H9 (cell line): ENCODE measurements at regions not wholly inside any gene's neighbourhood (a gene's known extent, or its start where the extent isn't known, plus 50 kb on each side); places are given as distances from the start of the nearest gene placed in this dataset.

Experiments
- DNase-seq: peaks from one replicate; pipeline ENCODE4 v3.0.0-alpha.2; 2017
- H2AFZ ChIP-seq: one replicate; pipeline ENCODE4 v1.6.1; 2013; ENCODE audit warnings: mild to moderate bottlenecking, low read length, control low read depth, moderate library complexity
- H2AK5ac ChIP-seq: 2 replicates; pipeline ENCODE4 v1.6.1; 2013; ENCODE audit warnings: low read length, control low read depth, mixed read lengths; ENCODE audit not compliant: insufficient read length
- H2BK120ac ChIP-seq: one replicate; pipeline ENCODE4 v1.6.1; 2013; ENCODE audit warnings: low read depth, mild to moderate bottlenecking, low read length, control low read depth, inconsistent platforms; ENCODE audit not compliant: poor library complexity, severe bottlenecking
- H2BK12ac ChIP-seq: 2 replicates; pipeline ENCODE4 v1.6.1; 2013; ENCODE audit warnings: low read length, control low read depth, mixed read lengths, low read depth; ENCODE audit not compliant: insufficient read length
- H2BK15ac ChIP-seq: 2 replicates; pipeline ENCODE4 v1.6.1; 2013; ENCODE audit warnings: low read depth, low read length, control low read depth
- H2BK20ac ChIP-seq: one replicate; pipeline ENCODE4 v1.6.1; 2013; ENCODE audit warnings: low read depth, mild to moderate bottlenecking, low read length, control low read depth, inconsistent platforms; ENCODE audit not compliant: poor library complexity, severe bottlenecking
- H2BK5ac ChIP-seq: 2 replicates; pipeline ENCODE4 v1.6.1; 2013; ENCODE audit warnings: low read length, control low read depth, mixed read lengths; ENCODE audit not compliant: insufficient read length
- H3K14ac ChIP-seq: 2 replicates; pipeline ENCODE4 v1.6.1; 2013; ENCODE audit warnings: low read length, control low read depth; ENCODE audit not compliant: insufficient read depth
- H3K18ac ChIP-seq: 2 replicates; pipeline ENCODE4 v1.6.1; 2013; ENCODE audit warnings: low read depth, mild to moderate bottlenecking, mixed read lengths, low read length, control low read depth; ENCODE audit not compliant: insufficient read length
- H3K23ac ChIP-seq: 2 replicates; pipeline ENCODE4 v1.6.1; 2013; ENCODE audit warnings: low read length, control low read depth, mixed read lengths, low read depth; ENCODE audit not compliant: insufficient read length
- H3K23me2 ChIP-seq: 2 replicates; pipeline ENCODE4 v1.6.1; 2013; ENCODE audit warnings: low read depth, mild to moderate bottlenecking, mixed read lengths, low read length, control low read depth; ENCODE audit not compliant: insufficient read length, poor library complexity, severe bottlenecking
- H3K27ac ChIP-seq: 2 replicates; pipeline ENCODE4 v1.5.1; 2013; ENCODE audit warnings: low read length, control low read depth, mixed read lengths, low read depth; ENCODE audit not compliant: insufficient read length
- H3K27me3 ChIP-seq: 2 replicates; pipeline ENCODE4 v1.6.1; 2013; ENCODE audit warnings: low read length, control low read depth, inconsistent platforms; ENCODE audit not compliant: insufficient read depth
- H3K4ac ChIP-seq: 2 replicates; pipeline ENCODE4 v1.6.1; 2013; ENCODE audit warnings: low read depth, mild to moderate bottlenecking, control low read depth, inconsistent platforms, low read length, moderate library complexity
- H3K4me1 ChIP-seq: 2 replicates; pipeline ENCODE4 v1.6.1; 2013; ENCODE audit warnings: low read length, control low read depth, inconsistent platforms; ENCODE audit not compliant: insufficient read depth
- H3K4me2 ChIP-seq: 2 replicates; pipeline ENCODE4 v1.6.1; 2013; ENCODE audit warnings: low read length, control low read depth, mixed read lengths; ENCODE audit not compliant: insufficient read length, insufficient read depth
- H3K56ac ChIP-seq: 2 replicates; pipeline ENCODE4 v1.6.1; 2013; ENCODE audit warnings: low read depth, mild to moderate bottlenecking, mixed read lengths, low read length, control low read depth; ENCODE audit not compliant: insufficient read length
- H3K79me1 ChIP-seq: 2 replicates; pipeline ENCODE4 v1.6.1; 2013; ENCODE audit warnings: low read depth, mild to moderate bottlenecking, moderate library complexity, low read length, control low read depth, inconsistent platforms; ENCODE audit not compliant: insufficient read depth, poor library complexity, severe bottlenecking
- H3K79me2 ChIP-seq: 2 replicates; pipeline ENCODE4 v1.6.1; 2013; ENCODE audit warnings: low read length, control low read depth, inconsistent platforms; ENCODE audit not compliant: insufficient read depth
- H3K9ac ChIP-seq: 2 replicates; pipeline ENCODE4 v1.6.1; 2013; ENCODE audit warnings: low read length, control low read depth, mixed read lengths; ENCODE audit not compliant: insufficient read length; ENCODE audit errors: extremely low read depth
- H3K9me3 ChIP-seq: one replicate; pipeline ENCODE4 v1.6.1; 2013; ENCODE audit warnings: low read depth, low read length, inconsistent platforms; ENCODE audit not compliant: control insufficient read depth
- H3T11ph ChIP-seq: one replicate; pipeline ENCODE4 v1.6.1; 2013; ENCODE audit warnings: mild to moderate bottlenecking, low read length, control low read depth, inconsistent platforms
- H4K20me1 ChIP-seq: one replicate; pipeline ENCODE4 v1.6.1; 2013; ENCODE audit not compliant: control insufficient read depth, insufficient read length, insufficient read depth
- H4K5ac ChIP-seq: 2 replicates; pipeline ENCODE4 v1.6.1; 2013; ENCODE audit warnings: low read depth, mild to moderate bottlenecking, mixed read lengths, low read length, control low read depth; ENCODE audit not compliant: insufficient read length
- H4K8ac ChIP-seq: replicated peaks from 2 replicates; pipeline ENCODE4 v1.6.1; 2013; ENCODE audit warnings: low read length, control low read depth, mixed read lengths, low read depth; ENCODE audit not compliant: insufficient read length
- H4K91ac ChIP-seq: 2 replicates; pipeline ENCODE4 v1.6.1; 2013; ENCODE audit warnings: low read depth, mild to moderate bottlenecking, moderate library complexity, mixed read lengths, low read length, control low read depth; ENCODE audit not compliant: insufficient read length
- H3K27ac Mint-ChIP-seq, 3 experiments: 2 replicates in 2 of 3; 3 replicates in 1 of 3; pipeline ENCODE4 v1.8.0; 2020 to 2021; ENCODE audit warnings: mixed read lengths in 3 of 3, mild to moderate bottlenecking in 1 of 3, moderate library complexity in 1 of 3
- H3K27me3 Mint-ChIP-seq: 2 replicates; pipeline ENCODE4 v1.8.0; 2021; ENCODE audit warnings: low read depth, mild to moderate bottlenecking, moderate library complexity, mixed read lengths
- H3K36me3 Mint-ChIP-seq, 3 experiments: 2 replicates in 2 of 3; 3 replicates in 1 of 3; pipeline ENCODE4 v1.8.0; 2020 to 2021; ENCODE audit warnings: low read depth in 3 of 3, mixed read lengths in 3 of 3; ENCODE audit not compliant: insufficient read depth in 1 of 3
- H3K4me1 Mint-ChIP-seq, 2 experiments: 2 replicates each; pipeline ENCODE4 v1.8.0; 2020; ENCODE audit warnings: mixed read lengths in 2 of 2
- H3K4me3 Mint-ChIP-seq, 2 experiments: 2 replicates in 1 of 2; 3 replicates in 1 of 2; pipeline ENCODE4 v1.8.0; 2020 to 2021; ENCODE audit warnings: mild to moderate bottlenecking in 2 of 2, mixed read lengths in 2 of 2, moderate library complexity in 1 of 2
- H3K9me3 Mint-ChIP-seq, 2 experiments: 2 replicates in 1 of 2; 3 replicates in 1 of 2; pipeline ENCODE4 v1.8.0; 2020; ENCODE audit warnings: mild to moderate bottlenecking in 2 of 2, mixed read lengths in 2 of 2, moderate library complexity in 1 of 2
- CTCF ChIP-seq: fragments of 200-600 bp; sonication (generic); conservative IDR thresholded peaks from 3 replicates; pipeline ENCODE4 v1.8.0; 2021; ENCODE audit warnings: antibody characterized with exemption, mild to moderate bottlenecking
- WGBS: extraction: QIAGEN DNeasy Blood & Tissue Kit; methylation state at CpG from one replicate; pipeline ENCODE4 v1.1.7; 2013; ENCODE audit warnings: missing lambda C conversion rate, low lambda C conversion rate, mixed read lengths; ENCODE audit not compliant: insufficient read length; ENCODE audit errors: extremely low coverage; 5-methylcytosine and 5-hydroxymethylcytosine counted together

DNA sequence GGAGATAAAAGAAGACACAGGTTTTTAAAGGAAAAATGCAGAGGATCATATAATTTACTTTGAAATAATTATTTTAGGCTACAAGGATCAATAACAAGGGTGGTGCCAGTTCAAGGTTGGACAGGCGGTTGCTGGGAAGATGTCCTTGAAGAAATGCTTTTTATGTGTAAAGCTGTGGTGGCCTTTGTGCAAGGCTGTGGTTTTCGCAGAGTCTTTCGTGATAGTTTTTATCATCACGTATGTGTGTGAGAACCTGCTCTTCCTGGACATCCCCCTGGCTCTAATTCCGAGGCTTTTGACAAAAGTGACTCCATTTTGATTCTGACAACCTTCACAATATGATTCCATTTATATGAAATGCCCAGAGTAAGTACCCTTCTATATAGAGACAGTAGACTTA is 85.8 kb upstream of the COG2 start:
- Histone ChIP-seq H3K23ac (no peak overlapping the region), H3K4me1 (no peaks in the 10 kb centered on the region), H2AFZ (no peak overlapping the region), H3K9me3 (no peaks in the 10 kb centered on the region), H4K91ac (no peak overlapping the region), H3K14ac (no peak overlapping the region), H3K56ac (no peak overlapping the region), H2BK20ac (no peak overlapping the region), H3K79me1 (no peaks in the 10 kb centered on the region), H2BK15ac (no peak overlapping the region), H3K79me2 (no peaks in the 10 kb centered on the region), H4K8ac (no peak overlapping the region), H3K4me2 (no peak overlapping the region), H2BK12ac (no peak overlapping the region), H2BK120ac (no peak overlapping the region), H3K27me3 (no peaks in the 10 kb centered on the region), H2AK5ac (no peak overlapping the region), H2BK5ac (no peak overlapping the region), H3K4ac (no peak overlapping the region), H3K9ac (no peak overlapping the region), H4K20me1 (no peaks in the 10 kb centered on the region), H4K5ac (no peak overlapping the region), H3K23me2 (no peaks in the 10 kb centered on the region), H3K18ac (no peak overlapping the region), H3T11ph (no peak overlapping the region), H3K27ac (no peak overlapping the region)
- Mint-ChIP-seq H3K27me3 (peaks cover 8% of the 10 kb centered on the region), H3K4me3 (no peak overlapping the region), H3K36me3 (no peaks in the 10 kb centered on the region), H3K4me1 (peaks cover 5 to 11% of the 10 kb centered on the region in 2 experiments), H3K9me3 (no peaks in the 10 kb centered on the region), H3K27ac (no peak overlapping the region)
- no peak for TF ChIP-seq CTCF
- DNase-seq: no peak
- no CpG with 5 or more reads among the region's 5 CpGs for WGBS
